SK-N-SH (cell line): ENCODE measurements at regions not wholly inside any gene's neighbourhood (a gene's known extent, or its start where the extent isn't known, plus 50 kb on each side); places are given as distances from the start of the nearest gene placed in this dataset.

ENCODE experiments used
- MEF2A ChIP-seq: IDR thresholded peaks from 2 replicates; pipeline ENCODE4 v1.4.0; 2012; ENCODE audit warnings: low read depth, borderline replicate concordance
- NFIC ChIP-seq: IDR thresholded peaks from 2 replicates; pipeline ENCODE4 v1.4.0; 2012; ENCODE audit warnings: borderline replicate concordance
- SIN3A ChIP-seq: IDR thresholded peaks from 2 replicates; pipeline ENCODE4 v1.6.1; 2012; ENCODE audit warnings: low read depth, mild to moderate bottlenecking, low read length, moderate library complexity, borderline replicate concordance

- TF ChIP-seq MEF2A (no peak), SIN3A (no peak), NFIC (no peak)
Observed at GRCh38 chr22:27697888-27698287, 103.7 kb downstream of the MN1 start.
